ENCODE measurements at regions not wholly inside any gene's neighbourhood (a gene's known extent, or its start where the extent isn't known, plus 50 kb on each side); places are given as distances from the start of the nearest gene placed in this dataset.
"Not testable (repeated sequence)": the region's sequence is repeated elsewhere in the genome, so short reads cannot be mapped to it uniquely, and the experiment has no call there.

DNA sequence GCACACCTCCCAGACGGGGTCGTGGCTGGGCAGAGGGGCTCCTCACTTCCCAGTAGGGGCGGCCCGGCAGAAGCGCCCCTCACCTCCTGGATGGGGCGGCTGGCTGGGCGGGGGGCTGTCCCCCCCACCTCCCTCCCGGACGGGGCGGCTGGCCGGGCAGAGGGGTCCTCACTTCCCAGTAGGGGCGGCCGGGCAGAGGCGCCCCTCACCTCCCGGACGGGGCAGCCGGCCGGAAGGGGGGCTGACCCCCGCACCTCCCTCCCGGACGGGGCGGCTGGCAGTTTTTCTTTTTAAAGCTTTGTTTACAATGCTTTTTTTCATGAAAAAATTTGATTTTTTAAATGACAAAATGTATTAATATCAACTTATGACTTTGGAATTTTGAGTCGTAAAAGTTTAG, 159.0 kb upstream of the ATP2B1 start:
- POLR2A ChIA-PET; H3K4me3 Mint-ChIP-seq; H3K4me3 ChIP-seq (ENCODE audit: low read length); H3K9me3 ChIP-seq (ENCODE audit: low read length); H3K27me3 ChIP-seq (ENCODE audit: insufficient read depth, low read length, poor library complexity, severe bottlenecking); H3K27ac Mint-ChIP-seq; H3K27me3 Mint-ChIP-seq; H3K27ac ChIP-seq (ENCODE audit: low read depth, low read length); H3K36me3 ChIP-seq (ENCODE audit: insufficient read depth, low read length); CTCF ChIA-PET; DNase-seq: not testable (repeated sequence)
- peaks cover 24% of the 10 kb centered on the region for H3K4me1 ChIP-seq (ENCODE audit: insufficient read depth, low read length)
- Mint-ChIP-seq H3K36me3 (peaks cover 2 to 34% (median 3%) of the 10 kb centered on the region in 3 donors), H3K4me1 (peaks cover 28 to 34% (median 33%) of the 10 kb centered on the region in 3 donors), H3K9me3 (peaks cover 10 to 14% (median 11%) of the 10 kb centered on the region in 5 donors)

DNA sequence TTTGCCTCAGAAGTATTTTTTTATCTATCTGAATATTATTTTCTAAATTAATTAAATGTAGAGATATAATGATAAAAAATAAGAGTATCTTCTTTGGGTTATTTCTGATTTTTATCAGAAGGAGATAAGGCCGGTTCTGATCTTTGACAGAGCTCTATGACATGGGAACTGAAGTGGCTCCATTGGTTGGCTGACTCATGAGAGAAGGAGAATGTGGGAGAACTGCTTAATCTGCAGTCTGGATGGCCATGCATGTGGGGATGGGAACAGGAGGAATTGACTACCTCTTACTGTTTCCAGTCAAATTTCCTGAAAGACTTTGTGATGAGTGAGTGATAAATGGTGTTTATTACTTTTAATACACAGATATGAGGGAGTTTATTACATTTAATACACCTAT, 155.8 kb upstream of the ATP2B1 start:
- H3K36me3 Mint-ChIP-seq: peaks cover 0 to 12% (median 0%) of the 10 kb centered on the region in 3 donors
- H3K27ac ChIP-seq (ENCODE audit: low read depth, low read length): peak overlapping the region; percentile 78
- peak overlapping the region; percentile 90 to 100 (median 97) for H3K27ac Mint-ChIP-seq
- no peak for DNase-seq
- H3K4me3 Mint-ChIP-seq: peak overlapping the region in 6 of 7 donors; percentile 9 to 61 (median 22)
- H3K4me3 ChIP-seq (ENCODE audit: low read length): no peak overlapping the region
- H3K27me3 Mint-ChIP-seq: no peaks in the 10 kb centered on the region
- H3K9me3 Mint-ChIP-seq: no peaks in the 10 kb centered on the region
- ChIA-PET POLR2A (interaction anchor here (0.6 to 2.5 kb wide), 4 partner anchors 12 to 170 kb away, joined by 3 to 34 read pairs (median 8); partner anchors contain the start of gene ATP2B1), CTCF (interaction anchor here (1.1 to 2.3 kb wide), 4 partner anchors 17 to 155 kb away, joined by 3 to 14 read pairs (median 8); partner anchors contain the start of gene ATP2B1)
- H3K4me1 ChIP-seq (ENCODE audit: insufficient read depth, low read length): peaks cover 34% of the 10 kb centered on the region
- H3K27me3 ChIP-seq (ENCODE audit: insufficient read depth, low read length, poor library complexity, severe bottlenecking): no peaks in the 10 kb centered on the region
- no peaks in the 10 kb centered on the region for H3K9me3 ChIP-seq (ENCODE audit: low read length)
- H3K36me3 ChIP-seq (ENCODE audit: insufficient read depth, low read length): no peaks in the 10 kb centered on the region
- peaks cover 53 to 62% (median 62%) of the 10 kb centered on the region in 3 donors for H3K4me1 Mint-ChIP-seq

DNA sequence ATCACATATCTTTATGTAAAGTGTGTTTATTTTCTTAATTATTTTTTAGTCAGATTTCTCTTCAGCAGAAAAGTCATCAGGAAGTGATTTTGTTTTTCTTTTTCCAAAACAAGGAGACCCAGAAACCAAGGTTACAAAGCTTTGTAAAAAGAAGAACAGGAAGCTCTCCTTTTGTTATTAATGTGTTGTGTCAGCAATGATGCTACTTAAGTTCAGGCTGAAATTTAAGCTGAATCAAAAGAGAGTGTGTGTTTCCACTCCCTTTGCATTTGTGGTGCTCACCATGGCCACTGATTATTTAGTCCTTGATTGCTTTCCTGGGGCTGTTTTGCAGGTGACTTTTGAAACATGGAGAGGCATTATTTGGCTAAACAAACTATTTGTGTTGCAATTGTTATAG, 155.3 kb upstream of the ATP2B1 start:
- Mint-ChIP-seq H3K27me3 (no peaks in the 10 kb centered on the region), H3K36me3 (peaks cover 0 to 10% (median 0%) of the 10 kb centered on the region in 3 donors), H3K27ac (peak overlapping the region; percentile 90 to 100 (median 98)), H3K4me1 (peaks cover 58 to 67% (median 66%) of the 10 kb centered on the region in 3 donors), H3K4me3 (peak overlapping the region; percentile 70 to 89 (median 79)), H3K9me3 (no peaks in the 10 kb centered on the region)
- no peaks in the 10 kb centered on the region for H3K36me3 ChIP-seq (ENCODE audit: insufficient read depth, low read length)
- no peaks in the 10 kb centered on the region for H3K27me3 ChIP-seq (ENCODE audit: insufficient read depth, low read length, poor library complexity, severe bottlenecking)
- POLR2A ChIA-PET: interaction anchor here (0.5 to 2.5 kb wide), 5 partner anchors 12 to 170 kb away, joined by 3 to 34 read pairs (median 3); partner anchors contain the start of gene ATP2B1
- CTCF ChIA-PET: interaction anchor here (0.9 to 2.3 kb wide), 5 partner anchors 17 to 155 kb away, joined by 3 to 14 read pairs (median 4); partner anchors contain the start of gene ATP2B1
- H3K4me1 ChIP-seq (ENCODE audit: insufficient read depth, low read length): peaks cover 34% of the 10 kb centered on the region
- H3K9me3 ChIP-seq (ENCODE audit: low read length): no peaks in the 10 kb centered on the region
- H3K27ac ChIP-seq (ENCODE audit: low read depth, low read length): peak overlapping the region; percentile 78
- peak in 1 of 5 donors; percentile 59 for DNase-seq
- H3K4me3 ChIP-seq (ENCODE audit: low read length): peak overlapping the region; percentile 23

DNA sequence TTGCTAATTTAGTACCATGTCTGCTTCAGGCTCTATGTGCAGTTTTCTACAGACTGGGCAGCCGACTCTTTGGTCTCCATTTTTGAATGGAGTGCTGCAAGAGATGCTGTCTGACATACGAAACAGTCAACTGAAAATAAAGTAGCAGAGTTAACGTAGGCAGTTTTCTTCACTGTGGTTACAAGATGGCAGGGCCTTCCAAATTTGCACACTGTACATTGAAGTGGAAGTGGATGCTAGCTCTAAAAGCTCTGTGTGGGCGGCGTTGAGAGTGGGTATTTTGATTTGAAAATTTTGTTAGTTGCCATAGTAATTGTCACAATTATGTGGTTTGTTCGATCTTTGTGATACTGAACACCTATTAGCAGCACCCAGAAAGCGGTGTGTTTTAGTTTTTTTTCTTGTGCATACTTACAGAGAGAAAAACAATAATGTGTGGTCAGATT, 154.9 kb upstream of the ATP2B1 start:
- Histone ChIP-seq H3K4me3 (ENCODE audit: low read length) (peak overlapping the region; percentile 38), H3K4me1 (ENCODE audit: insufficient read depth, low read length) (peaks cover 34% of the 10 kb centered on the region), H3K36me3 (ENCODE audit: insufficient read depth, low read length) (no peaks in the 10 kb centered on the region), H3K9me3 (ENCODE audit: low read length) (no peaks in the 10 kb centered on the region), H3K27me3 (ENCODE audit: insufficient read depth, low read length, poor library complexity, severe bottlenecking) (no peaks in the 10 kb centered on the region), H3K27ac (ENCODE audit: low read depth, low read length) (peak overlapping the region; percentile 78)
- Mint-ChIP-seq H3K4me1 (peaks cover 61 to 71% (median 70%) of the 10 kb centered on the region in 3 donors), H3K27me3 (no peaks in the 10 kb centered on the region), H3K36me3 (peaks cover 0 to 10% (median 0%) of the 10 kb centered on the region in 3 donors), H3K4me3 (peak overlapping the region; percentile 70 to 89 (median 79)), H3K27ac (peak overlapping the region; percentile 90 to 100 (median 98)), H3K9me3 (no peaks in the 10 kb centered on the region)
- ChIA-PET CTCF (interaction anchor here (0.9 to 2.3 kb wide), 5 partner anchors 18 to 155 kb away, joined by 3 to 14 read pairs (median 4); partner anchors contain the start of gene ATP2B1), POLR2A (interaction anchor here (0.5 to 2.5 kb wide), 6 partner anchors 13 to 158 kb away, joined by 3 to 34 read pairs (median 4); partner anchors contain the start of gene ATP2B1)
- peak; percentile 36 to 86 (median 85) for DNase-seq

DNA sequence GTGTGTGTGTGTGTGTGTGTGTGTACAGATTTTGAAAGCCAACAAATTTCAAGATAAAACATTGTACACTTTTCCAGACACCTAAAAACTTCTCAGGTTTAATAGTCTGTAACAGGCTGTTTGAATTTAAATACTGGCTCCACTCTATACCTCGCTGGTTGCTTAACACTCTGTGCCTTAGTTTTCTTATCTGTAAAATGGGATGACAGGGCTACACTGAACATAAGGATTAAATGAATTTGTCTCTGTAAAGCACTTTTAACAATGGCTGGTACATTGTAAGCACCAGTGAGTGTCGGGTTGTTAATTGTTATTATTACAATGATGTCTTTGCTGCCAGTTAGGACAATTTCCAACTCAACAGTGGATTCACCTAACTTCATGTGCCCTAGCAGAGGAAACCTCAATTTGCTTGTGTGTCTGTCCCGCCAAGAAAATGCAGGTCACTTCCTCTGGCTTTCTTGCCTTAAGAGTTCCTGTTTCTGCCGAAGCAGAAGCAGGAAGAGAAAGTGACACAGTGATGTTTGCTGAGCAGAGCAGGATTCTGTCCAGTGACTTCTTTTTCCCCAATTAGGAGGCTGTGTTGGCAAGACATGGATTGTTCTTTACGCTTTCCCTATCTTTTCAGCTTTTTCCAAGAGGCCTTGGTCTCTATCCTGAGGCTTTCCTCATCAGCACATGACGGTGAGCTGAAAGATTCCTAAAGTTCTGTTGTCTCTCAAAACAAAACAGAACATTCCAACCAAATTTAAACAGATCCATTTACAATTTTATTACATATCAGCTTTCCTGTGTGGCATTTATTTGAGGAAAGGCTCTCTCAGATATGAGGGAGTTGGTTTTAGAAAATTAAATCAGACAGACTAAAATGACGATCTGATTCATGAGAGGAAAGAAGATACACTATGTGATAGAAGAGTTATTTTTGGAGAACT, 154.1 kb upstream of the ATP2B1 start:
- peak overlapping the region; percentile 78 for H3K27ac ChIP-seq (ENCODE audit: low read depth, low read length)
- Mint-ChIP-seq H3K4me1 (peaks cover 65 to 78% (median 73%) of the 10 kb centered on the region in 3 donors), H3K4me3 (peak overlapping the region; percentile 70 to 89 (median 79)), H3K36me3 (peaks cover 0 to 10% (median 0%) of the 10 kb centered on the region in 3 donors), H3K27ac (peak overlapping the region; percentile 90 to 100 (median 98)), H3K27me3 (no peaks in the 10 kb centered on the region), H3K9me3 (no peaks in the 10 kb centered on the region)
- peaks cover 34% of the 10 kb centered on the region for H3K4me1 ChIP-seq (ENCODE audit: insufficient read depth, low read length)
- DNase-seq: peak; percentile 13 to 67 (median 63)
- H3K4me3 ChIP-seq (ENCODE audit: low read length): peak overlapping the region; percentile 38
- no peaks in the 10 kb centered on the region for H3K9me3 ChIP-seq (ENCODE audit: low read length)
- POLR2A ChIA-PET: interaction anchor here (0.6 to 2.5 kb wide), 4 partner anchors 18 to 157 kb away, joined by 4 to 34 read pairs (median 9); partner anchors contain the start of gene ATP2B1
- H3K36me3 ChIP-seq (ENCODE audit: insufficient read depth, low read length): no peaks in the 10 kb centered on the region
- CTCF ChIA-PET: interaction anchor here (0.9 to 2.3 kb wide), 5 partner anchors 19 to 156 kb away, joined by 3 to 14 read pairs (median 4); partner anchors contain the start of gene ATP2B1
- H3K27me3 ChIP-seq (ENCODE audit: insufficient read depth, low read length, poor library complexity, severe bottlenecking): no peaks in the 10 kb centered on the region

DNA sequence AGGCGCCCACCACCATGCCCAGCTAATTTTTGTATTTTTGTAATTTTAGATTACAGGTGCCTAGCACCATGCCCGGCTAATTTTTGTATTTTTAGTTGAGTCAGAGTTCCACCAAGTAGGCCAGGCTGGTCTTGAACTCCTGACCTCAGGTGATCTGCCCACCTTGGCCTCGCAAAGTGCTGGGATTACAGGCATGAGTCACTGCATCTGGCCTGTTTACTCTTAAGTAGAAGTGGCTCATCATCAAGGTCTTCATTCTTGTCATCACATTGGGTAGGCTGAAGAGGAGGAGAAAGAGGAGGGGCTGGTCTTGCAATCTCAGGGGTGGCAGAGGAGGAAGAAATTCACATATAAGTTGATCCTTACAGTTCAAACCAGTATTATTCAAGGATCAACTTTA, 152.4 kb upstream of the ATP2B1 start:
- Mint-ChIP-seq H3K36me3 (peaks cover 0 to 10% (median 0%) of the 10 kb centered on the region in 3 donors), H3K27me3 (no peaks in the 10 kb centered on the region), H3K27ac (peak overlapping the region; percentile 52 to 100 (median 92)), H3K4me1 (peaks cover 75 to 89% (median 85%) of the 10 kb centered on the region in 3 donors), H3K9me3 (no peaks in the 10 kb centered on the region), H3K4me3 (peak overlapping the region in 2 of 7 donors; percentile 1 to 32)
- ChIA-PET CTCF (interaction anchor here (2.2 kb wide), 1 partner anchor 152 kb away, joined by 7 read pairs; the partner anchor contains the start of gene ATP2B1), POLR2A (no interaction called here)
- H3K9me3 ChIP-seq (ENCODE audit: low read length): no peaks in the 10 kb centered on the region
- DNase-seq: no peak
- no peaks in the 10 kb centered on the region for H3K36me3 ChIP-seq (ENCODE audit: insufficient read depth, low read length)
- H3K4me1 ChIP-seq (ENCODE audit: insufficient read depth, low read length): peaks cover 40% of the 10 kb centered on the region
- H3K27me3 ChIP-seq (ENCODE audit: insufficient read depth, low read length, poor library complexity, severe bottlenecking): no peaks in the 10 kb centered on the region
- H3K4me3 ChIP-seq (ENCODE audit: low read length): no peak overlapping the region
- no peak overlapping the region for H3K27ac ChIP-seq (ENCODE audit: low read depth, low read length)

DNA sequence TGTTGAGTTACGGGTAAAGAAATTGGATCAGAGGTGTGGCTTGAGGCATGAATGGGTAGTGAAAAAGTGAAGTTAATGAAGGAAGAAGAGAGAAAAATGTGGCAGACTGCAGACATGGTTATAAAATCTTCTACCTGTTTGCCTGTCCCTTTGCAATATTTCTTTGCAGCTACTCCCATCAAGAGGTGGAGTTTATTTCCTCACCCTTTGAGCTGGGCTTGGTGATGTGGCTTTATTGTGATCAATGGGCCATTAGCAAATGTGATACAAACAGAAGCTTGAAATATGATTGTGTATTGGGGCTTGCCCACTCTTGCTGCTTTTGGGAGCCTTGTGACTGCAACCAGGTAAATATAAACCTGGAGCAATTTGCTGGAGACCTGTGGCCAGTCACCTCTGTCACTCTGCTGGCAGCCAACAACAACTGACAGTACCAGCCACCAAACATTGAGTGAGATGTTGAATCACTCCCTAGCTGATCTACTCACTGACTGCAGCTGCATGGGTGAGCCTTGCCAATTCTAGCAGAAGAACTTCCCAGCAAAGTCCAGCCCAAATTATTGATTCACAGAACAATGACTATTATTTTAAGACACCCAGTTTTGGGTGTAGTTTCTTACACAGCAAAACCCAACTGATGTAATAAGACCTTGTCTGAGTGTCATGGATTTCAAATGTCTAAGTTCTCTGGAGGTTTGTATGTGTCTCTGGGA, 151.0 kb upstream of the ATP2B1 start:
- peak in 1 of 5 donors; percentile 11 for DNase-seq
- Mint-ChIP-seq H3K27me3 (no peaks in the 10 kb centered on the region), H3K4me1 (peaks cover 71 to 87% (median 81%) of the 10 kb centered on the region in 3 donors), H3K36me3 (peaks cover 0 to 3% (median 0%) of the 10 kb centered on the region in 3 donors), H3K4me3 (no peak overlapping the region), H3K9me3 (no peaks in the 10 kb centered on the region), H3K27ac (peak overlapping the region; percentile 17 to 78 (median 46))
- CTCF ChIA-PET: interaction anchor here (1.2 to 2.2 kb wide), 5 partner anchors 25 to 316 kb away, joined by 3 to 7 read pairs (median 3); partner anchors contain the start of gene ATP2B1
- Histone ChIP-seq H3K4me3 (ENCODE audit: low read length) (no peak overlapping the region), H3K36me3 (ENCODE audit: insufficient read depth, low read length) (no peaks in the 10 kb centered on the region), H3K4me1 (ENCODE audit: insufficient read depth, low read length) (peaks cover 43% of the 10 kb centered on the region), H3K9me3 (ENCODE audit: low read length) (no peaks in the 10 kb centered on the region), H3K27ac (ENCODE audit: low read depth, low read length) (no peak overlapping the region), H3K27me3 (ENCODE audit: insufficient read depth, low read length, poor library complexity, severe bottlenecking) (no peaks in the 10 kb centered on the region)
- POLR2A ChIA-PET: no interaction called here

All from CD8-positive, alpha-beta memory T cell (primary cell).